Muscle of leg (tissue), 3 donors: ENCODE measurements at regions not wholly inside any gene's neighbourhood (a gene's known extent, or its start where the extent isn't known, plus 50 kb on each side); places are given as distances from the start of the nearest gene placed in this dataset.

Source experiments
- DNase-seq: peaks from one replicate; pipeline ENCODE4 v3.0.0; 2013
- H3K27ac ChIP-seq: one replicate; pipeline ENCODE4 v1.5.1; 2013; ENCODE audit warnings: mild to moderate bottlenecking, low read length, control low read depth
- H3K27me3 ChIP-seq: one replicate; pipeline ENCODE4 v1.6.1; 2013; ENCODE audit warnings: low read length; ENCODE audit not compliant: control insufficient read depth, insufficient read depth
- H3K36me3 ChIP-seq: one replicate; pipeline ENCODE4 v1.6.1; 2013; ENCODE audit warnings: low read length; ENCODE audit not compliant: control insufficient read depth, insufficient read depth
- H3K4me1 ChIP-seq: one replicate; pipeline ENCODE4 v1.6.1; 2013; ENCODE audit warnings: low read length; ENCODE audit not compliant: control insufficient read depth, insufficient read depth
- H3K4me3 ChIP-seq: one replicate; pipeline ENCODE4 v1.5.1; 2013; ENCODE audit warnings: low read length, control low read depth
- H3K9me3 ChIP-seq: replicated peaks from 2 replicates; pipeline ENCODE4 v1.6.1; 2013; ENCODE audit warnings: low read depth, low read length; ENCODE audit not compliant: control insufficient read depth
- WGBS: methylation state at CpG from one replicate; pipeline ENCODE4 v1.1.5; 2013; ENCODE audit warnings: missing lambda C conversion rate; ENCODE audit not compliant: insufficient coverage; 5-methylcytosine and 5-hydroxymethylcytosine counted together

DNA sequence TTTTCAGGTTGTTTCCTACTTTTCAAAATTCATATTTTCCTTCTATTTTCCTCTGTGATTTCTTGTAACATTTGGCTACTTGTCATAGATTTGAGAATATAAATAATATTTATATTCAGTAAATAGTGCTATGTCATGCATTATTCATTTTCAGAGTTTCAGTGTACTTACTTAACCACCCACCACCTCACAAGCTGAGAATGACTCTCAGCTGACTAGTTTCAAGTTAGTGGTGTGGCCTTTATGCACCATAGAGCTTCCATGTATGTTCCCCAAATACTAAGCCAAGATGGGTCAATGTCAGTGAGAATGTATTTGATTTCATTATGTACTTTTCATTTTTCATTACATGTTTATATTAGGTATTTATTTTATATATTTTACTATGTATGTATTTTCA, 56.9 kb upstream of the RGS1 start:
- Histone ChIP-seq H3K4me1 (no peaks in the 10 kb centered on the region), H3K9me3 (no peaks in the 10 kb centered on the region), H3K27me3 (no peaks in the 10 kb centered on the region), H3K36me3 (no peaks in the 10 kb centered on the region), H3K27ac (no peak overlapping the region), H3K4me3 (no peak overlapping the region)
- DNase-seq = no peak

DNA sequence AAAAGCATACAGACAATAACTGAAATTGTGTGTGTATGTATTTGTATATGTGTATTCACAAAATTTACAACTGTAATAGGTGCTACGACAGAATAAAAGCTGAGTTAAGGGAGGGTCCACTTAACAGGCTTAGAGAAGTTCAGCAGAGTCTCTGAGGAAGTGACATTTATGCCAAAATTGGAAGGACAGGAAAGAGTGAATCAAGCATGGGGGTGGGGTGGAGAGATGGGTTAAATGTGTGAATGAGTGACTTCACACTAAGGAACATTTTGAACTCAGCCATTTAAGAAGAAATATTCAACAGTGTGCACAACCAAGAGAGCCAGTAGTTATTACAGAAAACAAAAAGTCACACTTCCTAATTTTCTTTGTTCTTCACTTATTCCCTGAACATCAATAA, 53.8 kb upstream of the RGS1 start:
- no peaks in the 10 kb centered on the region for H3K9me3 ChIP-seq
- no peak overlapping the region for H3K27ac ChIP-seq
- DNase-seq = no peak
- H3K4me3 ChIP-seq = no peak overlapping the region
- no peaks in the 10 kb centered on the region for H3K36me3 ChIP-seq
- H3K4me1 ChIP-seq = no peaks in the 10 kb centered on the region
- no peaks in the 10 kb centered on the region for H3K27me3 ChIP-seq
- WGBS = 40% methylated on average over 1 of the region's 1 CpG

DNA sequence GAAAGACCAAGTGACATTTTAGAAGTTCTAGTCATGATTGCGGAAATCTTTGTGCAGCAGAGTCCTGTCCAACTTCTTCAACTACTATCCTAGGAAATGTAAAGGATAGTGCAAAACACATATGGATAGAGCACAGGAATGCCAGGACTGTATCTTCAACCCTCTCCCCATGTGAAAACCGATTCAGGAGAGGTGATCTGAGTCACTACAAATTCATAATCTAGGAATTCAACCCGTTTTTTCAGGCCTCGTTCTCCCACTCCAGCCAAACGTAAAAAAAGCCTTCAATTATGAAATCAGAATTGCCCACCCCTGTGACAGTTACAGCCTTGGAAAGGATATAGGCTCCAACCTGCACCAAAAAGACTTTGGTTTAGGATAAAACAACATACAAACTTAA, 52.9 kb upstream of the RGS1 start:
- H3K9me3 ChIP-seq = no peaks in the 10 kb centered on the region
- WGBS = 86% methylated on average over 4 of the region's 5 CpGs
- no peaks in the 10 kb centered on the region for H3K4me1 ChIP-seq
- no peak for DNase-seq
- no peaks in the 10 kb centered on the region for H3K27me3 ChIP-seq
- H3K27ac ChIP-seq = no peak overlapping the region
- no peak overlapping the region for H3K4me3 ChIP-seq
- no peaks in the 10 kb centered on the region for H3K36me3 ChIP-seq

DNA sequence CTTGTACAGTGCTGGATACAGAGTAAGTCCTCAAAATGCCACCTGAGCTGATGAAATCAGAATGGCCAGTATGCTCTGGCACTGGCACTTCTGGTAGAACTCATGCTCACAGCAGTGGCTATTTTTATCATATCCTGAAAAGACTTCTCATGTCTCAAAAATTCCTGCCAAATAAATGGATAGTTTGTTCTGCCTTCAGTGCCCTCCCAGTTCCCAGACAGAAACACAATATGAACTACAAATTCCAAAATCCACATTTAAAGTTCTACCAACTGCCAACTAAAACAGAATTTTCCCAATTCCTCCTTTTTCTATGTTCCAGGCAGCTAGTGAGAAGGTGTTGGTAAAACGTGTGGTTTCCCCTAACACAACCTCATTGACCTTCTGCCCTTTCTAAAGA, 51.4 kb upstream of the RGS1 start:
- Histone ChIP-seq H3K9me3 (no peaks in the 10 kb centered on the region), H3K27ac (no peak overlapping the region), H3K4me3 (no peak overlapping the region), H3K27me3 (no peaks in the 10 kb centered on the region), H3K4me1 (no peaks in the 10 kb centered on the region), H3K36me3 (no peaks in the 10 kb centered on the region)
- DNase-seq = no peak
- WGBS = no CpG with 5 or more reads among the region's 1 CpG
